Body of pancreas (tissue), 4 donors: ENCODE measurements at regions not wholly inside any gene's neighbourhood (a gene's known extent, or its start where the extent isn't known, plus 50 kb on each side); places are given as distances from the start of the nearest gene placed in this dataset.

Experiments
- ATAC-seq: fragments of 150-250 bp; one replicate; pipeline ENCODE4 v1.9.1; 2016
- DNase-seq, 4 donors: peaks; one replicate each; pipeline ENCODE4 v3.0.0-alpha.2; 2019
- H3K27ac ChIP-seq, 4 donors: fragments of 200-600 bp; sonication (generic); 1 replicate in 3 of 4; 2 replicates in 1 of 4; pipeline versions ENCODE4 v1.5.1 to v1.6.1; 2016 to 2019; ENCODE audit warnings: mild to moderate bottlenecking in 1 of 4, mixed read lengths in 1 of 4, moderate library complexity in 1 of 4
- H3K27me3 ChIP-seq, 2 donors: fragments of 200-600 bp; sonication (generic); one replicate each; pipeline ENCODE4 v1.6.0; 2016; ENCODE audit warnings: mild to moderate bottlenecking in 1 of 2
- H3K36me3 ChIP-seq, 2 donors: fragments of 200-600 bp; sonication (generic); replicated peaks in 1 of 2; 2 replicates each; pipeline ENCODE4 v1.5.1; 2016; ENCODE audit warnings: low read depth in 2 of 2; ENCODE audit not compliant: insufficient read depth in 1 of 2
- H3K4me1 ChIP-seq: fragments of 200-600 bp; sonication (generic); one replicate; pipeline ENCODE4 v1.6.0; 2016
- H3K4me3 ChIP-seq, 2 donors: fragments of 200-600 bp; sonication (generic); 1 replicate in 1 of 2; 2 replicates in 1 of 2; pipeline ENCODE4 v1.5.1; 2016 to 2019
- H3K9me3 ChIP-seq, 3 donors: fragments of 200-600 bp; sonication (generic); 1 replicate in 2 of 3; 2 replicates in 1 of 3; pipeline ENCODE4 v1.5.1; 2016
- CTCF ChIP-seq, 7 experiments: fragments of 450-650 bp in 4 of 7; fragments of 200-600 bp in 3 of 7; sonication (generic) in 3 of 7; IDR thresholded peaks; one replicate each; pipeline ENCODE4 v1.5.1; 2016 to 2019; ENCODE audit warnings: antibody characterized with exemption in 7 of 7
- POLR2A ChIP-seq, 3 donors: fragments of 450-650 bp; IDR thresholded peaks; one replicate each; pipeline ENCODE4 v1.6.1; 2016; ENCODE audit warnings: antibody characterized with exemption in 3 of 3, mild to moderate bottlenecking in 2 of 3
- WGBS, 2 donors: methylation state at CpG; one replicate each; pipeline ENCODE4 v1.1.5; 2017; 5-methylcytosine and 5-hydroxymethylcytosine counted together
- intact Hi-C: fragments of 100-400 bp; cut with DNase I; formaldehyde crosslinking; loops from one replicate; pipeline ENCODE4 v1.15.1; 2023

GRCh38 chr13:102977471-102977870 is 88.7 kb downstream of the SLC10A2 start:
- no peak overlapping the region for H3K27ac ChIP-seq
- no peaks in the 10 kb centered on the region for H3K36me3 ChIP-seq
- no peaks in the 10 kb centered on the region for H3K4me1 ChIP-seq
- ATAC-seq (no peak), DNase-seq (no peak)
- WGBS, 2 donors = 65 to 72% methylated on average over 2 of the region's 2 CpGs
- no peak overlapping the region for H3K4me3 ChIP-seq
- H3K9me3 ChIP-seq = no peaks in the 10 kb centered on the region
- intact Hi-C loops = no loop called here
- no peak for TF ChIP-seq POLR2A (IDR thresholded peaks at IDR 0.05)
- no peak for TF ChIP-seq CTCF (IDR thresholded peaks at IDR 0.05)
- no peaks in the 10 kb centered on the region for H3K27me3 ChIP-seq

DNA sequence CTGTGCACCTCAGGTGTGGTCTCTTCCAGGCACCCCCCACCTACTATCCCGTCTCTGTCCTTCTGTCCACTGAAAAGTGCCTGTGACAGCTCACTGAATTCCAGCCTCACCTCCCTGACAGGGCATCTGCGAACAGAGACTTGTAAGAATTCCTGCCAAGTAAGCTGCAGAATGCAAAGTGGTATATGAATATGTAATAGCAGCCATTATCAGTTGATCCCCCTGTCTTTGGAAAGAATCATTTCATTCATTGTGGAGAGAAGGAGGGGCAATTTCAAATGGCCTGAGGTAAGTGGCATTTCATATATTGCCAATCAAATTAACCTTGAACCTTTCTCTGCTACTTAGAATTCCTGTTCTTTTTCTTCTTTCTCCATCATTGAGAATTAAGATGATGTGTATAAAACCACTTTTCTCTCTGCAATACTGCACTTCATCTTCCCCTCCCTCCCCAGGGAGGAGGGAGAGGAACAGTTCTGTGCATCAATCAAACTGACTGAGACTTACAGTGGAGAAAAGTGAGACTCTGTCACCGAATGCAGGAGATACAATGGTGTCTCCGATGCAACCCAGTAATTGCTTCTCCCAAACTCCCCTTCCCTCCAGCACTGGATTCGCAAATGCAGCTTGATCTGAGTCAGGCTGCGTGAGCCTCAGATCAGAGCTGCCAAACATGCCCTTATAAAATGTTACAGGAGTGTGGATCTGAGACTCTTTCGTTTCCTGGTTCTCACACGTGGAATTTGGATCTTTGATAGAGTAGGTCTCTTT is 91.7 kb downstream of the SLC10A2 start:
- H3K36me3 ChIP-seq = no peaks in the 10 kb centered on the region
- TF ChIP-seq CTCF (IDR thresholded peaks at IDR 0.05) (no peak), POLR2A (IDR thresholded peaks at IDR 0.05) (no peak)
- ATAC-seq (no peak), DNase-seq (no peak)
- no peaks in the 10 kb centered on the region for H3K27me3 ChIP-seq
- H3K4me3 ChIP-seq = no peak overlapping the region
- no peak overlapping the region for H3K27ac ChIP-seq
- intact Hi-C loops = no loop called here
- no peaks in the 10 kb centered on the region for H3K9me3 ChIP-seq
- 34 to 35% methylated on average over 8 of the region's 8 CpGs for WGBS, 2 donors
- H3K4me1 ChIP-seq = no peaks in the 10 kb centered on the region

DNA sequence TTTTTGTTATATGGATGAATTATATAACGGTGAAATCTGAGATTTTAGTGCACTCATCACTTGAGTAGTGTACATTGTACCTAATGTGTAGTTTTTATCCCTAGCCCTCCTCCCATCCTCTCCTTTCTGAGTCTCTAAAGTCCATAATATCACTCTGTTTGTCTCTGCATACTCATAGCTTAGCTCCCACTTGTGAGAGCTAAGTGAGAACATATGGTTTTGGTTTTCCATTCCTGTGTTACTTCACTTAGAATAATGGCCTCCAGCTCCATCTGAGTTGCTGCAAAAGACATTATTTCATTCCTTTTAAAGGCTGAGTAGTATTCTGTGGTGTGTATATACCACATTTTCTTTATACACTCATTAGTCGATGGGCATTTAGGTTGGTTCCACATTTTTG is 94.0 kb downstream of the SLC10A2 start:
- Histone ChIP-seq H3K27me3 (no peaks in the 10 kb centered on the region), H3K27ac (no peak overlapping the region), H3K4me3 (no peak overlapping the region), H3K9me3 (no peaks in the 10 kb centered on the region), H3K4me1 (no peaks in the 10 kb centered on the region), H3K36me3 (no peaks in the 10 kb centered on the region)
- TF ChIP-seq POLR2A (IDR thresholded peaks at IDR 0.05) (no peak), CTCF (IDR thresholded peaks at IDR 0.05) (no peak)
- ATAC-seq (no peak), DNase-seq (no peak)
- intact Hi-C loops = no loop called here
- 70 to 83% methylated on average over 2 of the region's 2 CpGs for WGBS, 2 donors

GRCh38 chr13:102970542-102970941 is 95.7 kb downstream of the SLC10A2 start:
- Histone ChIP-seq H3K9me3 (no peaks in the 10 kb centered on the region), H3K36me3 (no peaks in the 10 kb centered on the region), H3K27ac (no peak overlapping the region), H3K27me3 (no peaks in the 10 kb centered on the region), H3K4me3 (no peak overlapping the region), H3K4me1 (no peaks in the 10 kb centered on the region)
- intact Hi-C loops = no loop called here
- TF ChIP-seq CTCF (IDR thresholded peaks at IDR 0.05) = no peak
- no peak for TF ChIP-seq POLR2A (IDR thresholded peaks at IDR 0.05)
- WGBS, 2 donors = 80 to 84% methylated on average over 2 of the region's 2 CpGs
- DNase-seq = no peak
- ATAC-seq = no peak
